Sigmoid colon (tissue), 6 donors: ENCODE measurements at regions not wholly inside any gene's neighbourhood (a gene's known extent, or its start where the extent isn't known, plus 50 kb on each side); places are given as distances from the start of the nearest gene placed in this dataset.

Experiments used
- DNase-seq: peaks from one replicate; pipeline ENCODE4 v3.0.0-alpha.2; 2019
- H3K27ac ChIP-seq, 4 donors: fragments of 200-600 bp; sonication (generic); one replicate each; pipeline ENCODE4 v1.5.1; 2016 to 2019; ENCODE audit warnings: mild to moderate bottlenecking in 1 of 4
- H3K27me3 ChIP-seq, 3 donors: fragments of 200-600 bp; sonication (generic); one replicate each; pipeline ENCODE4 v1.5.1; 2019; ENCODE audit warnings: mild to moderate bottlenecking in 1 of 3
- H3K36me3 ChIP-seq, 4 donors: fragments of 200-600 bp; sonication (generic); one replicate each; pipeline ENCODE4 v1.5.1; 2016 to 2019
- H3K4me1 ChIP-seq, 4 donors: fragments of 200-600 bp; sonication (generic); one replicate each; pipeline ENCODE4 v1.5.1; 2017 to 2019
- H3K4me3 ChIP-seq, 4 donors: fragments of 200-600 bp; sonication (generic); one replicate each; pipeline ENCODE4 v1.5.1; 2017 to 2019; ENCODE audit warnings: mild to moderate bottlenecking in 2 of 4, moderate library complexity in 1 of 4
- H3K9me3 ChIP-seq, 4 donors: fragments of 200-600 bp in 3 of 4; sonication (generic) in 3 of 4; one replicate each; pipeline versions ENCODE4 v1.5.1 to v1.6.1; 2013 to 2019
- CTCF ChIP-seq, 4 experiments: fragments of 450-650 bp in 3 of 4; fragments of 200-600 bp in 1 of 4; IDR thresholded peaks; one replicate each; pipeline ENCODE4 v1.5.1; 2016 to 2019; ENCODE audit warnings: antibody characterized with exemption in 4 of 4, mild to moderate bottlenecking in 3 of 4, moderate library complexity in 2 of 4
- EP300 ChIP-seq, 4 donors: sonication (generic); formaldehyde crosslinking; IDR thresholded peaks; one replicate each; pipeline ENCODE4 v1.6.1; 2017; ENCODE audit warnings: antibody characterized with exemption in 4 of 4
- POLR2A ChIP-seq, 2 donors: fragments of 450-650 bp; IDR thresholded peaks; one replicate each; pipeline ENCODE4 v1.6.1; 2016; ENCODE audit warnings: antibody characterized with exemption in 2 of 2, mild to moderate bottlenecking in 2 of 2, moderate library complexity in 2 of 2
- POLR2AphosphoS5 ChIP-seq, 4 donors: sonication (generic); formaldehyde crosslinking; IDR thresholded peaks; one replicate each; pipeline ENCODE4 v1.6.1; 2017; ENCODE audit warnings: antibody characterized with exemption in 4 of 4
- WGBS, 2 donors: extraction: QIAGEN DNeasy Blood & Tissue Kit; methylation state at CpG; one replicate each; pipeline ENCODE4 v1.1.7; 2013; 5-methylcytosine and 5-hydroxymethylcytosine counted together
- intact Hi-C: fragments of 100-400 bp; cut with DNase I; formaldehyde crosslinking; loops from one replicate; pipeline ENCODE4 v1.15.1; 2023
- donor health status: healthy with polysubstance abuse.
- donor health status: healthy.

GRCh38 chr7:54964136-54964535 is 54.7 kb upstream of the EGFR start:
- H3K4me3 ChIP-seq = no peak overlapping the region
- intact Hi-C loops = no loop called here
- TF ChIP-seq POLR2A (IDR thresholded peaks at IDR 0.05) = no peak
- TF ChIP-seq POLR2AphosphoS5 (IDR thresholded peaks at IDR 0.05) = no peak
- TF ChIP-seq CTCF (IDR thresholded peaks at IDR 0.05) = no peak
- no peak for TF ChIP-seq EP300 (IDR thresholded peaks at IDR 0.05)
- WGBS, 2 donors = 89 to 91% methylated on average over 1 of the region's 1 CpG
- H3K27ac ChIP-seq = no peak overlapping the region
- peaks cover 0 to 14% (median 0%) of the 10 kb centered on the region in 4 donors for H3K4me1 ChIP-seq
- no peaks in the 10 kb centered on the region for H3K36me3 ChIP-seq
- H3K27me3 ChIP-seq = no peaks in the 10 kb centered on the region
- DNase-seq = no peak
- H3K9me3 ChIP-seq = no peaks in the 10 kb centered on the region

GRCh38 chr7:54967377-54967776 is 51.4 kb upstream of the EGFR start:
- Histone ChIP-seq H3K4me3 (no peak overlapping the region), H3K36me3 (no peaks in the 10 kb centered on the region), H3K9me3 (no peaks in the 10 kb centered on the region), H3K27ac (no peak overlapping the region), H3K4me1 (peaks cover 0 to 14% (median 0%) of the 10 kb centered on the region in 4 donors), H3K27me3 (no peaks in the 10 kb centered on the region)
- intact Hi-C loops = no loop called here
- no peak for DNase-seq
- WGBS, 2 donors = 81 to 84% methylated on average over 8 of the region's 8 CpGs
- TF ChIP-seq POLR2A (IDR thresholded peaks at IDR 0.05) = no peak
- TF ChIP-seq CTCF (IDR thresholded peaks at IDR 0.05) = no peak
- TF ChIP-seq EP300 (IDR thresholded peaks at IDR 0.05) = no peak
- TF ChIP-seq POLR2AphosphoS5 (IDR thresholded peaks at IDR 0.05) = no peak

- TF ChIP-seq POLR2AphosphoS5 (IDR thresholded peaks at IDR 0.05) (no peak), POLR2A (IDR thresholded peaks at IDR 0.05) (no peak), EP300 (IDR thresholded peaks at IDR 0.05) (no peak), CTCF (IDR thresholded peaks at IDR 0.05) (no peak)
- H3K27ac ChIP-seq = no peak overlapping the region
- no peaks in the 10 kb centered on the region for H3K36me3 ChIP-seq
- intact Hi-C loops = no loop called here
- H3K27me3 ChIP-seq = no peaks in the 10 kb centered on the region
- no peak overlapping the region for H3K4me3 ChIP-seq
- no peak for DNase-seq
- H3K9me3 ChIP-seq = peaks cover 0 to 3% (median 0%) of the 10 kb centered on the region in 4 donors
- peaks cover 0 to 14% (median 0%) of the 10 kb centered on the region in 4 donors for H3K4me1 ChIP-seq
- WGBS, 2 donors = 86 to 90% methylated on average over 6 of the region's 6 CpGs
Measured at GRCh38 chr7:54968018-54968417, 50.8 kb upstream of the EGFR start.
